GM23338 (cell line): ENCODE measurements at regions not wholly inside any gene's neighbourhood (a gene's known extent, or its start where the extent isn't known, plus 50 kb on each side); places are given as distances from the start of the nearest gene placed in this dataset.

Source experiments
- ATAC-seq: fragments of 200-7000 bp; cut with Tn5 transposase; 3 replicates; pipeline ENCODE4 v1.9.1; 2020
- DNase-seq: peaks from one replicate; pipeline ENCODE4 v3.0.0-alpha.2; 2015; ENCODE audit warnings: low spot score
- H2AFZ ChIP-seq: fragments of 200-600 bp; sonication (generic); 2 replicates; pipeline ENCODE4 v1.8.0; 2016; ENCODE audit warnings: antibody characterized with exemption, mild to moderate bottlenecking, moderate library complexity
- H3F3A ChIP-seq: fragments of 200-600 bp; sonication (generic); replicated peaks from 2 replicates; pipeline ENCODE4 v1.8.0; 2017; ENCODE audit warnings: antibody characterized with exemption, mixed run types, low read depth
- H3K27ac ChIP-seq: fragments of 200-600 bp; sonication (generic); 2 replicates; pipeline ENCODE4 v1.6.1; 2016; ENCODE audit warnings: low read depth
- H3K27me3 ChIP-seq: fragments of 200-600 bp; sonication (generic); 2 replicates; pipeline ENCODE4 v1.8.0; 2016; ENCODE audit warnings: mild to moderate bottlenecking, mixed run types, moderate library complexity; ENCODE audit not compliant: insufficient read depth
- H3K36me3 ChIP-seq: fragments of 200-600 bp; sonication (generic); 2 replicates; pipeline ENCODE4 v1.8.0; 2016; ENCODE audit warnings: mild to moderate bottlenecking; ENCODE audit not compliant: insufficient read depth
- H3K4me1 ChIP-seq: fragments of 200-600 bp; sonication (generic); 2 replicates; pipeline ENCODE4 v1.8.0; 2016; ENCODE audit warnings: mild to moderate bottlenecking, moderate library complexity; ENCODE audit not compliant: insufficient read depth
- H3K4me2 ChIP-seq: fragments of 200-600 bp; sonication (generic); 2 replicates; pipeline ENCODE4 v1.7.1; 2017; ENCODE audit warnings: mixed run types
- H3K4me3 ChIP-seq: fragments of 200-600 bp; sonication (generic); 2 replicates; pipeline ENCODE4 v1.6.1; 2016; ENCODE audit warnings: mixed run types
- H3K79me2 ChIP-seq: fragments of 200-600 bp; sonication (generic); replicated peaks from 2 replicates; pipeline ENCODE4 v1.8.0; 2017; ENCODE audit warnings: mild to moderate bottlenecking; ENCODE audit not compliant: insufficient read depth
- H3K9me2 ChIP-seq: fragments of 200-600 bp; sonication (generic); 2 replicates; pipeline ENCODE4 v1.8.0; 2017; ENCODE audit not compliant: insufficient read depth
- H4K20me1 ChIP-seq: fragments of 200-600 bp; sonication (generic); replicated peaks from 2 replicates; pipeline ENCODE4 v1.8.0; 2017; ENCODE audit warnings: mild to moderate bottlenecking; ENCODE audit not compliant: insufficient read depth
- H3K27ac Mint-ChIP-seq: 2 replicates; pipeline ENCODE4 v1.8.0; 2020; ENCODE audit warnings: inconsistent platforms, mild to moderate bottlenecking, moderate library complexity, mixed read lengths
- H3K27me3 Mint-ChIP-seq: 3 replicates; pipeline ENCODE4 v1.8.0; 2022; ENCODE audit warnings: low read depth, mild to moderate bottlenecking, moderate library complexity, mixed read lengths, inconsistent platforms; ENCODE audit not compliant: insufficient read depth, poor library complexity
- H3K36me3 Mint-ChIP-seq: 3 replicates; pipeline ENCODE4 v1.8.0; 2021; ENCODE audit warnings: low read depth, mild to moderate bottlenecking, inconsistent platforms, moderate library complexity, mixed read lengths
- H3K4me1 Mint-ChIP-seq: 3 replicates; pipeline ENCODE4 v1.8.0; 2020; ENCODE audit warnings: mild to moderate bottlenecking, inconsistent platforms, mixed read lengths
- H3K4me3 Mint-ChIP-seq: 3 replicates; pipeline ENCODE4 v1.8.0; 2021; ENCODE audit warnings: moderate library complexity, mild to moderate bottlenecking, inconsistent platforms, mixed read lengths
- H3K9me3 Mint-ChIP-seq: 3 replicates; pipeline ENCODE4 v1.8.0; 2020; ENCODE audit warnings: moderate library complexity, mild to moderate bottlenecking, inconsistent platforms, mixed read lengths
- ETS1 ChIP-seq: IDR thresholded peaks from 2 replicates; pipeline ENCODE4 v1.6.1; 2016; ENCODE audit warnings: antibody characterized with exemption
- POLR2AphosphoS5 ChIP-seq: IDR thresholded peaks from 2 replicates; pipeline ENCODE4 v1.6.1; 2016; ENCODE audit warnings: antibody characterized with exemption, low read depth
- ZNF114 ChIP-seq: fragments of 250-450 bp; sonication (Bioruptor Pico); IDR thresholded peaks from 2 replicates; pipeline ENCODE4 v1.5.0; 2020; ENCODE audit warnings: mild to moderate bottlenecking, moderate library complexity
- ZNF462 ChIP-seq: fragments of 250-450 bp; sonication (Bioruptor Pico); IDR thresholded peaks from 2 replicates; pipeline ENCODE4 v1.5.0; 2020; ENCODE audit warnings: mild to moderate bottlenecking, moderate library complexity

- Histone ChIP-seq H3K4me1 (peaks cover 5% of the 10 kb centered on the region; the same call in 1 of the 2 replicates), H3K4me3 (no peak overlapping the region), H3K27ac (no peak overlapping the region), H3F3A (no peaks in the 10 kb centered on the region), H3K4me2 (no peak overlapping the region), H3K79me2 (no peaks in the 10 kb centered on the region), H3K36me3 (no peaks in the 10 kb centered on the region), H3K9me2 (no peaks in the 10 kb centered on the region), H2AFZ (no peak overlapping the region), H4K20me1 (no peaks in the 10 kb centered on the region), H3K27me3 (no peaks in the 10 kb centered on the region)
- no peaks in the 10 kb centered on the region for H3K9me3 Mint-ChIP-seq
- H3K27ac Mint-ChIP-seq: no peak overlapping the region
- H3K4me1 Mint-ChIP-seq: peaks cover 10% of the 10 kb centered on the region; the same call in 2 of the 3 replicates
- no peaks in the 10 kb centered on the region for H3K36me3 Mint-ChIP-seq
- H3K4me3 Mint-ChIP-seq: no peak overlapping the region
- H3K27me3 Mint-ChIP-seq: peaks cover 1% of the 10 kb centered on the region
- DNase-seq (no peak), ATAC-seq (no peak)
- TF ChIP-seq POLR2AphosphoS5: no peak
- TF ChIP-seq ZNF462 (CRISPR knock-in tag): no peak
- TF ChIP-seq ZNF114 (CRISPR knock-in tag): no peak
- TF ChIP-seq ETS1: no peak
Observed at GRCh38 chr9:79485258-79485657, 86.5 kb upstream of the TLE4 start.
